SK-N-SH treated with all-trans-retinoic acid at 6 μM for 48 hours (cell line): ENCODE measurements at regions not wholly inside any gene's neighbourhood (a gene's known extent, or its start where the extent isn't known, plus 50 kb on each side); places are given as distances from the start of the nearest gene placed in this dataset.

Experiments
- ATAC-seq: fragments of 200-7000 bp; cut with Tn5 transposase; 3 replicates; pipeline ENCODE4 v1.9.1; 2020; ENCODE audit warnings: mild to moderate bottlenecking, moderate library complexity
- ARNTL ChIP-seq: fragments of 450-650 bp; formaldehyde crosslinking; IDR thresholded peaks from 2 replicates; pipeline ENCODE4 v1.5.0; 2020; ENCODE audit warnings: low read depth, mild to moderate bottlenecking, moderate library complexity, borderline replicate concordance
- BACH2 ChIP-seq: fragments of 250-450 bp; sonication (Bioruptor Pico); IDR thresholded peaks from 2 replicates; pipeline ENCODE4 v1.9.0; 2021; ENCODE audit warnings: mild to moderate bottlenecking, borderline replicate concordance
- CREB5 ChIP-seq: fragments of 250-450 bp; sonication (Bioruptor Pico); IDR thresholded peaks from 2 replicates; pipeline ENCODE4 v1.5.1; 2020; ENCODE audit warnings: low read depth, mild to moderate bottlenecking, moderate library complexity
- CSDC2 ChIP-seq: fragments of 250-450 bp; sonication (Bioruptor Pico); IDR thresholded peaks from 2 replicates; pipeline ENCODE4 v1.5.0; 2020; ENCODE audit warnings: mild to moderate bottlenecking, moderate library complexity
- CSRNP3 ChIP-seq: fragments of 250-450 bp; sonication (Bioruptor Pico); IDR thresholded peaks from 2 replicates; pipeline ENCODE4 v1.5.1; 2021; ENCODE audit warnings: mild to moderate bottlenecking, moderate library complexity
- GLIS3 ChIP-seq: fragments of 250-450 bp; sonication (Bioruptor Pico); IDR thresholded peaks from 2 replicates; pipeline ENCODE4 v1.5.0; 2020; ENCODE audit warnings: mild to moderate bottlenecking, moderate library complexity
- ISL1 ChIP-seq: fragments of 250-450 bp; sonication (Bioruptor Pico); IDR thresholded peaks from 2 replicates; pipeline ENCODE4 v2.1.2; 2022; ENCODE audit warnings: mild to moderate bottlenecking, moderate library complexity
- OSR1 ChIP-seq: fragments of 250-450 bp; sonication (Bioruptor Pico); IDR thresholded peaks from 2 replicates; pipeline ENCODE4 v1.8.0; 2022; ENCODE audit warnings: moderate library complexity, mild to moderate bottlenecking, inconsistent platforms
- PPARA ChIP-seq: fragments of 250-450 bp; sonication (Bioruptor Pico); IDR thresholded peaks from 2 replicates; pipeline ENCODE4 v1.5.0; 2020; ENCODE audit warnings: mild to moderate bottlenecking, borderline replicate concordance
- RARB ChIP-seq: fragments of 250-450 bp; sonication (Bioruptor Pico); IDR thresholded peaks from 2 replicates; pipeline ENCODE4 v1.8.0; 2021; ENCODE audit warnings: mild to moderate bottlenecking, moderate library complexity
- SNAI2 ChIP-seq: fragments of 250-450 bp; sonication (Bioruptor Pico); IDR thresholded peaks from 2 replicates; pipeline ENCODE4 v1.5.0; 2020; ENCODE audit warnings: mild to moderate bottlenecking, moderate library complexity
- TCF4 ChIP-seq: fragments of 250-450 bp; sonication (Bioruptor Pico); IDR thresholded peaks from 2 replicates; pipeline ENCODE4 v1.8.0; 2021; ENCODE audit warnings: mild to moderate bottlenecking, moderate library complexity, borderline replicate concordance
- ZC3H10 ChIP-seq: fragments of 250-450 bp; sonication (Bioruptor Pico); IDR thresholded peaks from 2 replicates; pipeline ENCODE4 v1.5.1; 2021; ENCODE audit warnings: mild to moderate bottlenecking, moderate library complexity
- ZFP3 ChIP-seq: fragments of 250-450 bp; sonication (Bioruptor Pico); IDR thresholded peaks from 2 replicates; pipeline ENCODE4 v1.5.0; 2020; ENCODE audit warnings: mild to moderate bottlenecking, moderate library complexity
- ZNF565 ChIP-seq: fragments of 450-650 bp; formaldehyde crosslinking; conservative IDR thresholded peaks from 2 replicates; pipeline ENCODE4 v1.5.0; 2020; ENCODE audit warnings: low read depth, mild to moderate bottlenecking, moderate library complexity
- ZNF70 ChIP-seq: fragments of 450-650 bp; formaldehyde crosslinking; IDR thresholded peaks from 2 replicates; pipeline ENCODE4 v1.5.0; 2020; ENCODE audit warnings: mild to moderate bottlenecking, moderate library complexity
- ZNF8 ChIP-seq: fragments of 450-650 bp; formaldehyde crosslinking; IDR thresholded peaks from 2 replicates; pipeline ENCODE4 v1.5.0; 2020; ENCODE audit warnings: mild to moderate bottlenecking, moderate library complexity
- TF ChIP-seq, protein P1 (sequence below): fragments of 250-450 bp; sonication (Bioruptor Pico); IDR thresholded peaks from 2 replicates; pipeline ENCODE4 v1.5.0; 2020; ENCODE audit warnings: mild to moderate bottlenecking, moderate library complexity
- TF ChIP-seq, protein P2 (sequence below): fragments of 250-450 bp; sonication (Bioruptor Pico); IDR thresholded peaks from 2 replicates; pipeline ENCODE4 v1.8.0; 2021; ENCODE audit warnings: low read depth, mild to moderate bottlenecking, moderate library complexity, borderline replicate concordance

DNA sequence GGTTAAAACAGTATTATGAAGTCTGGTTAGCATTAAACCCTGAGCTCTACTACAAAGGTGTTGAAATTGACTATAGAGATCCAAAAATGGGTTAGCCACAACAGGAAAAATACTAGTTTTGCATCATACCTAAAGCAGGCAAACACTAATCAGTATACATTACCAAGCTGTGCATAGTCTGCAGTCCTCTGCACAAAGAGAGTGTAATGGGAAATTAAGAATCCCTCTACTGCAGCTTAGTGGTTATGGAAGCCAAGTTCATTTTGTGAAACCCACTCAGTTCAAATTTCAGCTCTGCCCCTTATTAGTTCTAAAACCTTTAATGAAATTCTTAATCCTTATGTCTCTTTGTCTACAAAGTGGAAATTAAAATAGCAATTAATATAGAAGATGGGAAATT, 192.1 kb downstream of the MBD2 start:
- TF ChIP-seq, protein P1, sequence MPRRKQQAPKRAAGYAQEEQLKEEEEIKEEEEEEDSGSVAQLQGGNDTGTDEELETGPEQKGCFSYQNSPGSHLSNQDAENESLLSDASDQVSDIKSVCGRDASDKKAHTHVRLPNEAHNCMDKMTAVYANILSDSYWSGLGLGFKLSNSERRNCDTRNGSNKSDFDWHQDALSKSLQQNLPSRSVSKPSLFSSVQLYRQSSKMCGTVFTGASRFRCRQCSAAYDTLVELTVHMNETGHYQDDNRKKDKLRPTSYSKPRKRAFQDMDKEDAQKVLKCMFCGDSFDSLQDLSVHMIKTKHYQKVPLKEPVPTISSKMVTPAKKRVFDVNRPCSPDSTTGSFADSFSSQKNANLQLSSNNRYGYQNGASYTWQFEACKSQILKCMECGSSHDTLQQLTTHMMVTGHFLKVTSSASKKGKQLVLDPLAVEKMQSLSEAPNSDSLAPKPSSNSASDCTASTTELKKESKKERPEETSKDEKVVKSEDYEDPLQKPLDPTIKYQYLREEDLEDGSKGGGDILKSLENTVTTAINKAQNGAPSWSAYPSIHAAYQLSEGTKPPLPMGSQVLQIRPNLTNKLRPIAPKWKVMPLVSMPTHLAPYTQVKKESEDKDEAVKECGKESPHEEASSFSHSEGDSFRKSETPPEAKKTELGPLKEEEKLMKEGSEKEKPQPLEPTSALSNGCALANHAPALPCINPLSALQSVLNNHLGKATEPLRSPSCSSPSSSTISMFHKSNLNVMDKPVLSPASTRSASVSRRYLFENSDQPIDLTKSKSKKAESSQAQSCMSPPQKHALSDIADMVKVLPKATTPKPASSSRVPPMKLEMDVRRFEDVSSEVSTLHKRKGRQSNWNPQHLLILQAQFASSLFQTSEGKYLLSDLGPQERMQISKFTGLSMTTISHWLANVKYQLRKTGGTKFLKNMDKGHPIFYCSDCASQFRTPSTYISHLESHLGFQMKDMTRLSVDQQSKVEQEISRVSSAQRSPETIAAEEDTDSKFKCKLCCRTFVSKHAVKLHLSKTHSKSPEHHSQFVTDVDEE (CRISPR knock-in tag) = no peak
- no peak for TF ChIP-seq ARNTL
- TF ChIP-seq ZNF565 (CRISPR knock-in tag) = no peak
- no peak for TF ChIP-seq ZFP3 (CRISPR knock-in tag)
- TF ChIP-seq BACH2 = no peak
- TF ChIP-seq SNAI2 = no peak
- TF ChIP-seq ZNF70 (CRISPR knock-in tag) = no peak
- TF ChIP-seq ZNF8 (CRISPR knock-in tag) = no peak
- no peak for TF ChIP-seq ZC3H10 (CRISPR knock-in tag)
- TF ChIP-seq ISL1 = no peak
- no peak for TF ChIP-seq RARB (CRISPR knock-in tag)
- TF ChIP-seq CREB5 (CRISPR knock-in tag) = no peak
- TF ChIP-seq GLIS3 = no peak
- TF ChIP-seq OSR1 (CRISPR knock-in tag) = no peak
- TF ChIP-seq, protein P2, sequence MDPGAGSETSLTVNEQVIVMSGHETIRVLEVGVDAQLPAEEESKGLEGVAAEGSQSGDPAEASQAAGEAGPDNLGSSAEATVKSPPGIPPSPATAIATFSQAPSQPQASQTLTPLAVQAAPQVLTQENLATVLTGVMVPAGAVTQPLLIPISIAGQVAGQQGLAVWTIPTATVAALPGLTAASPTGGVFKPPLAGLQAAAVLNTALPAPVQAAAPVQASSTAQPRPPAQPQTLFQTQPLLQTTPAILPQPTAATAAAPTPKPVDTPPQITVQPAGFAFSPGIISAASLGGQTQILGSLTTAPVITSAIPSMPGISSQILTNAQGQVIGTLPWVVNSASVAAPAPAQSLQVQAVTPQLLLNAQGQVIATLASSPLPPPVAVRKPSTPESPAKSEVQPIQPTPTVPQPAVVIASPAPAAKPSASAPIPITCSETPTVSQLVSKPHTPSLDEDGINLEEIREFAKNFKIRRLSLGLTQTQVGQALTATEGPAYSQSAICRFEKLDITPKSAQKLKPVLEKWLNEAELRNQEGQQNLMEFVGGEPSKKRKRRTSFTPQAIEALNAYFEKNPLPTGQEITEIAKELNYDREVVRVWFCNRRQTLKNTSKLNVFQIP (CRISPR knock-in tag) = no peak
- no peak for ATAC-seq

DNA sequence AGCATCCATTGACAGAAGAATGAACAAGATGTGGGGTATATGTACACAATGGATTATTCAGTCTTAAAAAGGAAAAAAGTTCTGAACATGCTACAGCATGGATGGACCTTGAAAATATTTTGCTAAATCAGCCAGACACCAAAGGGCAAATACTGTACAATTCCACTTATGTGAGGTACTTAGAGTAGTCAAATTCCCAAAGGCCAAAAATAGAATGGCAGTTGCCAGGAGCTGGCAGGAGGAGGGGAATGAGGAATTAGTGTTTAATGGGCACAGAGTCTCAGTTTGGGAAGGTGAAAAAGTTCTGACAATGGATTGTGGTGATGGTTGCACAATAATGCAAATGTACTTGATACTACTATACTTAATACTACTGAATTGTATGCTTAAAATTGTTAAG, 193.2 kb downstream of the MBD2 start:
- TF ChIP-seq SNAI2 (no peak), ZFP3 (CRISPR knock-in tag) (no peak), ARNTL (no peak), BACH2 (no peak), CSRNP3 (CRISPR knock-in tag) (no peak), TCF4 (no peak), CREB5 (CRISPR knock-in tag) (no peak), CSDC2 (no peak), PPARA (no peak), OSR1 (CRISPR knock-in tag) (no peak), ZNF70 (CRISPR knock-in tag) (no peak), RARB (CRISPR knock-in tag) (no peak)
- TF ChIP-seq, protein P2 (CRISPR knock-in tag) = no peak
- TF ChIP-seq, protein P1 (CRISPR knock-in tag) = no peak

More for the DNA sequence above, 193.2 kb downstream of the MBD2 start:
- ATAC-seq = no peak
